Lower leg skin (tissue), 4 donors: ENCODE measurements at regions not wholly inside any gene's neighbourhood (a gene's known extent, or its start where the extent isn't known, plus 50 kb on each side); places are given as distances from the start of the nearest gene placed in this dataset.

Experiments
- DNase-seq, 2 donors: peaks; one replicate each; pipeline ENCODE4 v3.0.0-alpha.2; 2019; ENCODE audit warnings: low spot score in 2 of 2
- H3K4me3 ChIP-seq: fragments of 200-600 bp; sonication (generic); 2 replicates; pipeline ENCODE4 v1.5.1; 2017; ENCODE audit warnings: mild to moderate bottlenecking, low read depth; ENCODE audit not compliant: poor library complexity, severe bottlenecking
- POLR2A ChIP-seq, 2 donors: fragments of 450-650 bp; IDR thresholded peaks; one replicate each; pipeline ENCODE4 v1.6.1; 2016 to 2017; ENCODE audit warnings: antibody characterized with exemption in 2 of 2, mild to moderate bottlenecking in 1 of 2, moderate library complexity in 1 of 2
- WGBS, 2 donors: methylation state at CpG; one replicate each; pipeline ENCODE4 v1.1.5; 2018; 5-methylcytosine and 5-hydroxymethylcytosine counted together
- intact Hi-C: fragments of 100-400 bp; cut with DNase I; formaldehyde crosslinking; loops from one replicate; pipeline ENCODE4 v1.15.0; 2023; ENCODE audit warnings: low total_unique reads
- TF ChIP-seq, protein P1 (sequence below), 3 donors: fragments of 450-650 bp; IDR thresholded peaks; one replicate each; pipeline ENCODE4 v1.5.1; 2016; ENCODE audit warnings: antibody characterized with exemption in 3 of 3, mild to moderate bottlenecking in 3 of 3, moderate library complexity in 2 of 3

DNA sequence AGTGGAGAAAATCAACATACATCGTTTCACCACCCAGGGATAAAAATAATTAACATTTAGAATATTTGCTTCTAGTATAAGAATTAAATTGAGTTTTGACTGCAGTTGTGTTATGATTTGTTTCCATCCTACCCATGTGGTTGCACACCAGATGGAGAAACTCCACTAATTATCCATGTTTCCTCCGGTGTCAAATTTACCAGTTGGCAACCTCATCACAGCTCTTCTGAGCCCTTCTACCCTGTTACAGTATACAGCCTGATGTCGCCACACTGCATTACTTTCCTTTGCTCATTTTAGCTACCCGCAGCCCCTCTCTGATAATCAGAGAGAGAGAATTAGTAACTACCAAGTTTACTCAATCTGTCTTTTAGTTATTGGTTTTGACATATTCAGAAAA, 411.2 kb downstream of the DTHD1 start:
- no peak for DNase-seq
- H3K4me3 ChIP-seq = no peak overlapping the region
- 79 to 89% methylated on average over 4 of the region's 4 CpGs for WGBS, 2 donors
- TF ChIP-seq, protein P1, sequence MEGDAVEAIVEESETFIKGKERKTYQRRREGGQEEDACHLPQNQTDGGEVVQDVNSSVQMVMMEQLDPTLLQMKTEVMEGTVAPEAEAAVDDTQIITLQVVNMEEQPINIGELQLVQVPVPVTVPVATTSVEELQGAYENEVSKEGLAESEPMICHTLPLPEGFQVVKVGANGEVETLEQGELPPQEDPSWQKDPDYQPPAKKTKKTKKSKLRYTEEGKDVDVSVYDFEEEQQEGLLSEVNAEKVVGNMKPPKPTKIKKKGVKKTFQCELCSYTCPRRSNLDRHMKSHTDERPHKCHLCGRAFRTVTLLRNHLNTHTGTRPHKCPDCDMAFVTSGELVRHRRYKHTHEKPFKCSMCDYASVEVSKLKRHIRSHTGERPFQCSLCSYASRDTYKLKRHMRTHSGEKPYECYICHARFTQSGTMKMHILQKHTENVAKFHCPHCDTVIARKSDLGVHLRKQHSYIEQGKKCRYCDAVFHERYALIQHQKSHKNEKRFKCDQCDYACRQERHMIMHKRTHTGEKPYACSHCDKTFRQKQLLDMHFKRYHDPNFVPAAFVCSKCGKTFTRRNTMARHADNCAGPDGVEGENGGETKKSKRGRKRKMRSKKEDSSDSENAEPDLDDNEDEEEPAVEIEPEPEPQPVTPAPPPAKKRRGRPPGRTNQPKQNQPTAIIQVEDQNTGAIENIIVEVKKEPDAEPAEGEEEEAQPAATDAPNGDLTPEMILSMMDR (IDR thresholded peaks at IDR 0.05) = no peak
- TF ChIP-seq POLR2A (IDR thresholded peaks at IDR 0.05) = no peak
- intact Hi-C loops = no loop called here

DNA sequence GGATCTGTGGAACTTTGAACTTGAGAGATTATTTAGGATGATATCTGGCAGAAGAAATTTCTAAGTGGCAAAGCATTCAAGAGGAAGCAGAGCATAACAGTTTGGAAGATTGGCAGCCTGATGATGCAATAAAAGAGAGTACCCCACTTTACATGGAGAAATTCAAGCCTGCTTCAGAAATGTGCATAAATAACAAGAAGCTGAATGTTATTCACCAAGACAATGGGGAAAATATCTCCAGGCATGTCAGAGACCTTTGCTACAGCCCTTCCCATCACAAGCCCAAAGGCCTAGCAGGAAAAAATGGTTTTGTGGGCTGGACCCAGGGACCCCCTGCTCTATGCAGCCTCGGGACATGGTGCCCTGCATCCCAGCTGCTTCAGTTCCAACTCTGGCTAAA, 420.8 kb downstream of the DTHD1 start:
- 67 to 88% methylated on average over 1 of the region's 1 CpG for WGBS, 2 donors
- DNase-seq = no peak
- intact Hi-C loops = no loop called here

DNA sequence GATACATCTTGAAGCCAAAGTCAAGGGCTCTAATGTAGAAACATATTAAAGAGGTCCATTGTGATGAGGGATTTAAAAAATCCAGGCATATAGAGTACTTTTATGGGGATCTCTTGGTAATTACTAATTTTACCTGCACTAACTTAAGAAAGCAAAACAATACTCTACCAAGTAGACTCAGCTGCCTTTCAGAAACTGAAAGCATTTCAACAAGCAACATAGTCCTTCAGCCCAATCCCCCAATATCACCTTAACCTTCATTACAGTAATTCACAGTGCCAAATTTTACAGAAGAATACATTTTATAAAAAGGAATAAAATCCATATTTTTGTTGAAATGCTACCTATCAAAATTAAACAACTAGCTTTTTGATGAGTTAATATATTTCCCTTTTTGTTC, 422.9 kb downstream of the DTHD1 start:
- H3K4me3 ChIP-seq = no peak overlapping the region
- intact Hi-C loops = no loop called here
- DNase-seq = no peak
- TF ChIP-seq, protein P1 (IDR thresholded peaks at IDR 0.05) = no peak
- no peak for TF ChIP-seq POLR2A (IDR thresholded peaks at IDR 0.05)

More for the DNA sequence above, 420.8 kb downstream of the DTHD1 start:
- no peak overlapping the region for H3K4me3 ChIP-seq
- TF ChIP-seq POLR2A (IDR thresholded peaks at IDR 0.05) = no peak

DNA sequence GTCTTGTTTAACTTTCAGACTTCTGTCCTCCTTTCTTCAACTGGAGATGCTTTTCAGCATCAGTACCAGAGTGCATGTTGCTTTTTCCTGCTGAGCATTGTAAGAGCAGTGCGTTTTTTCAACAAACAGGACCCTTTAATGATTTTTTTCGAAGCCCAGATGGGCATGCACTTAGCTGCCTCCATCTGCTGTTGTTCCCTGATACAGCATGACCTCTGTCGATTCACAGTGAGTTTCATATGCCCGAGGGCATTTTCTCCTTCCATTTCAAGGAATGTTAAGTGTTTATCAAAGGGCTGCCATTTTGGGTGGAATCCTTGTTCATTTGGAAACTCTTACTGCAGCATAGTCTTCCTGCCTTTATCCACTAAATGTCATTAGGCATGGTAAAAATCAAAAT, 428.6 kb downstream of the DTHD1 start:
- 64 to 65% methylated on average over 4 of the region's 4 CpGs for WGBS, 2 donors
- no peak for DNase-seq
- no peak overlapping the region for H3K4me3 ChIP-seq
- TF ChIP-seq, protein P1 (IDR thresholded peaks at IDR 0.05) = no peak
- TF ChIP-seq POLR2A (IDR thresholded peaks at IDR 0.05) = no peak
- intact Hi-C loops = no loop called here

DNA sequence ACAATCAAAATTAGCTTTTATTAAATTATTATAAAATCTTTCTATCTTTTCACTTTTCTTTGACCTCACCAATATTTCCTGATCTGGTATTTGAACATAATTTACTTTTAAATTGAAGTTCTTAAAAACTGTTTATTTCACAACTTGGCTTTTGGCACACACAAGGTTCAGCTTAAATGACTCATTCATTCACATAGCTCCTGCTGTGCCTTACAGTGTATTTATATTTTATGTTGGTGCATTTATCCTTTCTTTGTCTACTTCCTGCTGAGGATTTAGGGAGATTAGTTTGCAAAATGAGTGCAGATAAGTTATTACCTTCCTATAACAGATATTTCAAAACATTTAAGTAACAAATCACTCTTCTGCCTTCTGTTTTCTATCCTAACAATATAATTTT, 430.6 kb downstream of the DTHD1 start:
- intact Hi-C loops = no loop called here
- no peak overlapping the region for H3K4me3 ChIP-seq
- DNase-seq = no peak
- no peak for TF ChIP-seq POLR2A (IDR thresholded peaks at IDR 0.05)
- TF ChIP-seq, protein P1 (IDR thresholded peaks at IDR 0.05) = no peak

DNA sequence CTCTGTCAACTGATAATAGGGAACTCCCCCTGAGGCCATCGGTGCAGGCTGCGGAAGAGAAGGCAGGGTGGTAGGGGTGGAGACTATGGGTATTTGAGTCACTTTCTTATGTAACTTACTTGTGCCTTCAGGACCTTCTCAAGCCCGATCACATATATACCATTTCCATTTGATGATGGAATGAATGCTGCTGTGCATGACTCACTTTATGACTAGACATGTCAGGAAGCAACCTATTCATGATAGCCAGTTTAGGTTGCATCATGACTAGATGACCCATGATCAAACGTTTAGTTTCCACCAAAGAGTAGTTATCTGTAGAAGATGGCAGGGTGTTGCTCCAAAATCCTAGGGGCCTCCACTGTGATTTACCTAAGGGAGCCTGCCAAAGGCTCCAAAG, 435.5 kb downstream of the DTHD1 start:
- DNase-seq = no peak
- 59 to 76% methylated on average over 4 of the region's 4 CpGs for WGBS, 2 donors
- intact Hi-C loops = no loop called here
- no peak overlapping the region for H3K4me3 ChIP-seq
- TF ChIP-seq, protein P1 (IDR thresholded peaks at IDR 0.05) = no peak
